ENCODE measurements at regions not wholly inside any gene's neighbourhood (a gene's known extent, or its start where the extent isn't known, plus 50 kb on each side); places are given as distances from the start of the nearest gene placed in this dataset.
"Not testable (repeated sequence)": the region's sequence is repeated elsewhere in the genome, so short reads cannot be mapped to it uniquely, and the experiment has no call there.

DNA sequence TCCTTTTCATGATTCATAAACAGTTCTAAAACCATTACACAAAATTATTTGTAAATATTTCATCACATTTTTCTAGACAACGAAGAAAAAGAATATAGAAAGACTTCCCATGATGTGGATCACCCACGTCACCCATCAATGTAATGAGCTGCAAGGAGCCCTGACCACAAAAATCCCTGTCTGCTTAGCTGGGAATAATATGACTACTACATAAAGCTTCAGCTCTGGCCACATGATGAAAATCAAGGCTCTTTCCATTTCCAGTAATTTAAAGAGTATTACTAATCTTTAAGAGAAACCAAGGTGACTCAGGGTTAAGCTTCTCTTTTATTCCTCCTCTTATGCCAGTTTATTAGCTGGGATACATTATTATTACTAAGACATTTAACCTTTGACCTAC, 180.8 kb upstream of the CACNA2D1 start:
- DNase-seq, result no peak

DNA sequence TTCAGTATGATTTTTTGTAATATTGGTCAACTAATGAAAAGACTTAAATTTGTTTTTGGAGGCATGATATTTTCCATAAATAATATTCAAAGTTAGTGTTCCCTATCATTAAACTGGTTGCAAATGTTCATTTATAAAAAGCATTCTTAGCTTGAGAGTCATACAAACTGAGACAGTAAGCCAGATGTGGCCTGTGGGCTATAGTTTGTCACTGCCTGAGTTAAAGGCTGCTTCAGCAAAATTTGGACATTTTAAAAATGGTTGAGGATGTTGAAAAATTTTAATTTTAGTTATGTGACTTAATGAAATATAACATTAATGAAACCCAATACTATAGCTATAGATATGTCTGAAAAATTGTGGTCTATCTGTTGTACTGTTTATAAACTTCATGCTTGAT, 180.2 kb upstream of the CACNA2D1 start:
- DNase-seq, result no peak

DNA sequence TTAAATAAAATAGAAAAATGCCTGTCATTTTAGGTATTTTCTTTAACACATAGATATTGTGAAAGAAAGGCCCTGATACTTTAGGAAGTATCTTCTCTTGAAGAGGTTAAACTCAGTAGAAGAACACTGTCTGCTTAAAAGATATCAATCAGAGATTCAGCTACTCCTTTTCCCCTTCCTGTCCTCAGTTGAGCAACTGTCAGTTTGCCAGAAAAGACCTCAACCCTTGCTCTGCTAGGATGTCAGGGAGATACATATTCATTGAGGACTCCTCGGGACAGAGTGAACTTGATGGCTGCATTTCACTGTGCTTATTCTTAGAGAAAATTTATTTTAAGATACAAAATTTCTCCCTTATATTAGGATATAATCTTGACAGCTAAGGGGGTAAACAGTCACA, 173.6 kb upstream of the CACNA2D1 start:
- DNase-seq, result no peak

DNA sequence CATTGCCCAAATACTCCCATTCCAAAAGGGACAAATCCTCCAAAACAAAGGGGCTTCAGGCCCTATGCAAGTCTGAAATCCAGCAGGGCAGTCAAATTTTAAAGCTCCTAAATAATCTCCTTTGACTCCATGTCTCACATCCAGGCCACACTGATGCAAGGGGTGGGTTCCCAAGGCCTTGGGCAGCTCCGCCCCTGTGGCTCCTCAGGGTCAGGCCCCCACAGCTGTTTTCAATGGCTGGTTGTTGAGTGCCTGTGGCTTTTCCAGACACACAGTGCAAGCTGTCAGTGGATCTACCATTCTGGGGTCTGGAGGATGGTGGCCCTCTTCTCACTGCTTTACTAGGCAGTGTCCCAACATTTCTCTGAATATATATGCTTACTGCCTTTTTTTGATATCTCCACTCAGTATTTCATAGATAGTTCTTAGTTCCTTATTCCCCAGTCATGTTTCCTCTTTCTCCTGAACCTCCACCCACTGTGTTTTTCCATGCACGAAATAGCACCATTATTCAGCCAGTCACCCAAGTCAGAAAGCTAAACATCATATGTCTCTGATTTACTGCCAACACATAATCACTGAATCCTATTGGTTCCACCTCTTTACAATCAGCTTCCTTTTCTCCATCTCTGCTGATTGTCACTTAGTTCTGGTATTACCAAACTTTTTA, 172.6 kb upstream of the CACNA2D1 start:
- no peak for DNase-seq

DNA sequence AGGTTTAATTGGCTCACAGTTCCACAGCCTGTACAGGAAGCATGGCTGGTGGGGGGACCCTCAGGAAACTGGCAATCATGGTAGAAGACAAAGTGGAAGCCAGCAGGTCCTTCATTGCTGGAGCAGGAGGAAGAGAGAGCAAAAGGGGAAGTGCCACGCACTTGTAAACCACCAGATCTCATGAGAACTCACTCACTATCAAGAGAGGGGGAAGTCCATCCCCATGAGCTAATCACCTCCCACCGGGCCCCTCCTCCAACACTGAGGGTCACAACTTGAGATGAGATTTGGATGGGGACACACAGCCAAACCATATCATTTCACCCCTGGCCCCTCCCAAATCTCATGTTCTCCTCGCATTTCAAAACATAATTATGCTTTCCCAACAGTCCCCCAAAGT, 171.9 kb upstream of the CACNA2D1 start:
- peak; percentile 6 for DNase-seq

DNA sequence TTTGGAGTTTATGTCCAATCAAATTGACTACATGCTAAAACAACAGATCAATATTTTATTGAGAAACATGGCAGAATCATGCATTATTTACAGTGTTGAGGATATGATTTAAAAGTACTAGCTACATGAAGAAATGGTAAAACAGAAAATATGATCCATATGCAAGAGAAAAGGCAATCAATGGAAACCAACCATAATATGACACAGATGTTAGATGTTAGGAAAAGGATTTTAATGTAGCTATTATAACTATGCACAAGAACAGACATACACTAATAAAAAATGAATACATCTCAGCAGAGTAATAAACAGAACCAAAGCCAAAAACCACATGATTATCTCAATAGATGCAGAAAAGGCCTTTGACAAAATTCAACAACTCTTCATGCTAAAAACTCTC, 166.2 kb upstream of the CACNA2D1 start:
- no peak for DNase-seq

- peak; percentile 14 for DNase-seq
These were observed 161.8 kb upstream of the CACNA2D1 start for GRCh38 chr7:82605247-82605864.

DNA sequence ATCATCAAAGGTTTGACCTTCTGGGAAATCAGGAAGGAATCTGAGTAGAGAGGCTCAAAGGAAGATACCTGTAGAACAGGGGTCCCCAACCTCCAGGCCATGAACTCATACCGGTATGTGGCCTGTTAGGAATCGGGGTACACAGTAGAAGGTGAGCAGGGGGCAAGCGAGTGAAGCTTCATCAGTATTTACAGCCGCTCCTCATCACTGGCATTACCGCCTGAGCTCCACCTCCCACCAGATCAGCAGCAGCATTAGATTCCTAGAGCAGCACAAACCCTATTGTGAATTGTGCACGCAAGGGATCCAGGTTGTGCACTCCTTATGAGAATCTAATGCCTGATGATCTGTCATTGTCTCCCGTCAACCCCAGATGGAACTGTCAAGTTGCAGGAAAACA, 158.5 kb upstream of the CACNA2D1 start:
- no peak for DNase-seq

DNA sequence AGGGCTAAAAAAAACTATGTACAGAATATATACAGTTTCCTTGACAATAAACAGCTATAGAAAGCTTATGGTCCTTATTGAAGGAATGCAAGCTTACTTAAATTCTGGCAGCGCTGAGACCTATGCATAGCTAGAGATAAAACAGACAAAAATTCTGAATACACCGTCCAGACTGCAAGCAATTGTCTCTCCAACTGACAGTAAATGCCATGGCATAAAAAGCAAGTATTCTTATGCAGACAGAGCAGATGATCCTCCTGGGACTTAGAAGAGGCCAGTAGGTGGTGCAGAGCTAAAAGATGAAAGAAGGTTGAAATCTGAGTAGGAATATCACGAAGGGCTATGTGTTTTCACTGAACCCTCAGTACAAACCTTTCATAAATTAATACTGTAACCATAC, 157.0 kb upstream of the CACNA2D1 start:
- no peak for DNase-seq

DNA sequence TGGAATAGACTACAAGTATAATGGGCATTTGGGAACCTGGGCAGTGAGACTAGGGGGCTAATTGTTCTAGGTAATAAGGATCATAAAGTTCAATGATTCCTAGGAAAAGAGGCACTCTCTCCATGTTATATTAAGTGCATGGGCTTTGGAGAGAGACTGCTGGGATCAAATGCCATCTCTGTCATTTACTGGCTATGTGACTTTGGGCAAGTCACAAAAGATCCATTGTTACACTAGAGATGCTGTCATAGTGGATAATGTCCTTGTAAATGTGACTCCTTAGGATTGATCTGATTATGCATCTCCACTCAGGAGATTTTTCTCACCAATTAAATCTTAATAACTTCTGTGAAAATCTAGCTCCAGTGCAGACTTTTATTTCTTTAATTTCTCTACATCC, 156.3 kb upstream of the CACNA2D1 start:
- DNase-seq, result no peak

GRCh38 chr7:82598958-82599357, 155.4 kb upstream of the CACNA2D1 start:
- DNase-seq, result no peak

- DNase-seq, result not testable (repeated sequence)
These were observed 152.2 kb upstream of the CACNA2D1 start for GRCh38 chr7:82595795-82596194.

DNA sequence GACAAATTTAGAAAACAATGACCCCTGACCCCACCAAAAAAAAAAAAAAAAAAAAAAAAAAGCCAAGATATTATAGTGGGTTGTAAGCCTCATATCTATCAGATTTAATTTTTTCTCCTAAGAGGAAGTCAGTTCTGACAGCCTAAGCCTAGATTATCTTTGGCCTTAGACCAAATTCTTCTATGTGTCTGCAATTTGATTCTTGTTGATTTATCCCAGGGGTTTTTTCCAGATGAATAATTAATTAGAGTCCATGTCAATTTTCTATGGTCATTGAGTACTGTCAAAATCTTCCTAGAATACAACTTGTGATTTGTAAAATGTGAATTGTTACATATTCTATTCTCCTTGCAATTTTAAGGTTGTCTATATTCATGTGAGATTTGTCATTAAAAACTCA, 151.6 kb upstream of the CACNA2D1 start:
- no peak for DNase-seq

DNA sequence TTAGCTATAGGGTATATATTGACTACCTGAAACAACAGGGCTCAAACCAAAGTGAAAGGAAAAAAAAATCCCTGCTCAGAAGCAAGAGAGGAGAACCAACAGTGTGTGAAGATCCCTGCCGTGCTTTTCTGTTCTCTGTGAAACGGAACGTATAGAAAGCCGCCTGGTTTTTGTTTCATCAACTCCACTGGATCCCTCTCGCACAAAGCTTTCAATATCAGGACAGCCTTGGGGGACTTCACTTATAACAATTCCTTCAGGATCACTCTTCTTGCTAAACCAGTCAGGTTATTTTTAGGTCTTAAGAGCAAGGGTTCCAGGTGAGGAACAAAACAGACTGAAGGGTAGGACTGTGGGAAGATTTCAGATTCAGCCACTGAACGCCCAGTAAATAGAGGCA, 151.1 kb upstream of the CACNA2D1 start:
- DNase-seq, result no peak

GRCh38 chr7:82593780-82594179, 150.2 kb upstream of the CACNA2D1 start:
- no peak for DNase-seq

DNA sequence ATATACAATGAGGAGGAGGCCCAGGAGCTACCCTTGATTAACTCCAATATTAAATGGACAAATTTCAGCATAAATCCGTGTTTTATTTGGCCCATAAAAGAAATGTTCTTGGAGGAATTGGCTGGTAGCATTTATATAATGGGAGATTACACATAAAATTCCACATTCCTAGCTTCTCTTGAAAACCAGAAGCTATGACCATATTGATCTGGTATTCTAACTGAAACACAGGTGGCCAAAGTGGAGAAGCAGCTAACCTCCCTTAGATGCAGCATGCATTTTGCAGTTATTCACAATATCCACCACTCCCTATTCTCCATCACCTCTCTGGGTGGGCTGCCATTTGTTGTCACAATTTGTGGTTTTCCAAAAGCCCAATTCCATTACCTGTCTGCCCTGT, 148.8 kb upstream of the CACNA2D1 start:
- DNase-seq, result no peak

GRCh38 chr7:82579047-82579446, 135.5 kb upstream of the CACNA2D1 start:
- no peak for DNase-seq

GRCh38 chr7:82578430-82578829, 134.9 kb upstream of the CACNA2D1 start:
- no peak for DNase-seq

DNA sequence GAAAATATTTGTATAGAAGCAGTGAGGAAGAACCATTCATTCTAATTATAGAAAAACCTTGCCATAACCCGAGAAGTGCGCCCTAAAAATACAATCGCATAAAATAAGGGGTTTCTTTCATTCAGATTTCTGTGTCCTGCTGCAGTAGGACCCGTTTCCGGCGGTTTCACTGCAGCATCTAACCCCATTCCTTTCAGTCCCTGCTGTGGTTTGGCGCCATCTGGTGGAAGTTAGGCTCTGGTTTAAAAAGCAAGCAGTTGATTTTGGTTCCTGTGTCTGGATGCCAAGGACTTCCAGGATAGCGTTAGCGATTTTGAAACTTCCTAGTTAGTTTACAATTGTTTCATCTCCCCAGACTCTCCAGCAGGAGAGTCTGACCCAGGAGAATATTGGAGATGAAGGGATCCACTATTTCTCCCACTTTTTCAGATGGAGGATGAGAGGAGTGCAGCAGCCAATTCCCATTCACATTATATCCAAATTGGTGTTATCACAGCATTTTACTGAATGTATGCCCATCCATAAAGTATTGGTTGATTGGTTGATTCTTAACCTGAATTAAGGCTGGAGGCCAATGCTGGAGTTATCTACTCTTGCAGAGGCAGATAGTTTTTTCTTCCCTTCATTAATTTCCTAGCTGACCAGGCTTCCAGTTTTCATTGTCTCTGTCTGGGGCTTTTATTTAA, 128.8 kb upstream of the CACNA2D1 start:
- peak; percentile 50 for DNase-seq

DNA sequence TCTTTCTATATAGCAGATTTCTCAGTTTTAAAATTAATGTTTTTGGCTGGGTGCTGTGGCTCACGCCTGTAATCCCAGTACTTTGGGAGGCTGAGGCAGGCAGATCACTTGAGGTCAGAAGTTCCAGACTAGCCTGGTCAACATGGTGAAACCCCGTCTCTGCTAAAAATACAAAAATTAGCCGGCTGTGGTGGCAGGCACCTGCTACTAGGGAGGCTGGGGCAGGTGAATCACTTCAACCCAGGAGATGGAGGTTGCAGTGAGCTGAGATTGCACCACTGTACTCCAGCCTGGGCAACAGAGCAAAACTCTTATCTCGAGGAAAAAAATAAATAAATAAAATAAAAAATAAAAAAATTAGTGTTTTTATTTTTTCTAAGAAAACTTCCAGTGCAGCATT, 127.5 kb upstream of the CACNA2D1 start:
- DNase-seq, result not testable (repeated sequence)

GRCh38 chr7:82567841-82568240, 124.3 kb upstream of the CACNA2D1 start:
- no peak for DNase-seq

DNA sequence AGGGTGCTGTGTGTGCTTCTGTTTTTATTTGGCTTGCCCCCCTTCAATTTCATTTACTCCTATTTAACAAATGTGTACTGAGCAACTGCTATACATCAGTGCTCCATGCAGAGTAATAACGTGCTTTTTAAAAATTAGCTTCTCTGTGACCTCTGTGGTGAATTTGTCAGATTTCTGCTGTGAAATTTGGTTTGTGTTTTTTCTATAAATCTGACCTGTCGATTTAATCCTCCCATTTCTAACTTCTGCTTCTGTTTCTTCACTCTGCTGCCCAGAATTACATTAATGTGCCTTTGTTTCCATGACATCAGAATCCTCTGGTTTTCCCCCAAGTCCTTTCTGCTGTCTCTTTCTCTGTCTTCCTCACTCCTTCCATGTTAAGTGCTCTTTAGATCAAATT, 123.8 kb upstream of the CACNA2D1 start:
- no peak for DNase-seq

GRCh38 chr7:82566752-82567151, 123.2 kb upstream of the CACNA2D1 start:
- DNase-seq, result no peak

- DNase-seq, result no peak
These were observed 119.3 kb upstream of the CACNA2D1 start for GRCh38 chr7:82562716-82563404.

Measured in CD4-positive, alpha-beta T cell treated with Interleukin-4 for 4 hours (primary cell).